Stimulated activated CD4-positive, alpha-beta T cell treated with anti-CD3 and anti-CD28 coated beads, Interleukin-4, amount 100 ng/mL, for 4 hours (primary cell): ENCODE measurements at regions not wholly inside any gene's neighbourhood (a gene's known extent, or its start where the extent isn't known, plus 50 kb on each side); places are given as distances from the start of the nearest gene placed in this dataset.

ENCODE experiments used
- DNase-seq, 2 experiments: peaks; one replicate each; pipeline ENCODE4 v3.0.0-alpha.2; 2020

DNA sequence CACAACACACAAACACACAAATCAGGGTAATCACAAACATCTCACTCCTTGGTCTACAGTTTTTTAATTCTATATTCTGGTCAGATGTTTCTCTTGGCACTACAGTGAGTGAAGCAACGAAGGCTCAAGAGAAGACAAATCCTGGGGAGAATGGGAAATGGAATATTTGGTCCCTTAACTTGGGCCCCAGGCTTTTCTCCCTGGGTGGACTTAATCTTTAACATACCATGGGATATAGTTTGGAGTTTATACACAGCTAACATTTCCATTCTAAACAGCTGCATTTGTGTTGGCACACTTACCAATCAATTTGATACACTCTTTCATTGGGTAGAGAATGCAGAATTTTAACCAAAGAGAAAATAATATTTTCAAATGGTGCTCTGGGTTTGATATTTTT is 1132.6 kb upstream of the SLC10A2 start:
- no peak for DNase-seq

DNA sequence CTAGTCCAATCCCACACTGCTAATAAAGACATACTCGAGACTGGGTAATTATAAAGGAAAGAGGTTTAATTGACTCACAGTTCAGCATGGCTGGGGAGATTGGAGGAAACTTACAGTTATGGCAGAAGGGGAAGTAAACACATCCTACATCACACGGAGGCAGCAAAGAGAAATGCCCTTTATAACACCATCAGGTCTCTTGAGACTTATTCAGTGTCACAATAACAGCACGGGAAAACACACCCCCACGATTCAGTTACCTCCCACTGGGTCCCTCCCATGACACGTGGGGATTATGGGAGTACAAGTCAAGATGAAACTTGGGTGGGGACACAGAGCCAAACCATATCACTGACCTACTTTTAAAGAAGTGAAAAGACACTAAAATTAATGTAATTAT is 1130.4 kb upstream of the SLC10A2 start:
- no peak for DNase-seq

DNA sequence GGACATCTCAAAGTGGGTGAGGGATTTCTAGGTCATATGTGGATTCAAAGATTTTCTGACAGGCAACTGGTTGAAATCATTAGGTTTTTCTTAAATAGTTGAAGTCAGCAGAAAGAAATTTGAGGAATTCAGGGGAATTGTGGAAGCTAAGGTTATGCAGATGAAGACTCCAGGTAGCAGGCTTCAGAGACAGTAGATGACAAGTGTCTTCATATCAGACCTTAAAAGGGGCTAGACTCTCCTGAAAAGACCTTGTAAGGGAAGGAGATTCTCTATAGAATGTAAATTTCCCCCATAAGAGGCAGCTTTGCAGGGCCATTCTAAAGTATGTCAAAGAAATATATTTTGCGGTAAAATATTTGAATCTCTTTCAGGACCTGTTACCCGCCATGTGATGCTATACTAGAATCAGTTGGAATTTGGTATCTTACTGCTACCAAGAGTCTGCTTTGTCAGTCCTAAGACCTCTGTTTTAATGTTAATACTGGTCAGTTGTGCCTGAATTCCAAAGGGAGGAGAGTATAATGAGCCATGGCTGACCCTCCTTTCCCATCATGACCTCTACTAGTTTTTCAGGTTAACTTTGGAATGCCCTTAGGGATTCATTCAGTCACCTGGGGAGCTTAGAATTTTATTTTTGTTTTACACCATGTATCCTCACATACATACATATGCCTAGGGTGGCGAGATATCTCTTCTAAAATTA is 1115.5 kb upstream of the SLC10A2 start:
- DNase-seq: no peak

DNA sequence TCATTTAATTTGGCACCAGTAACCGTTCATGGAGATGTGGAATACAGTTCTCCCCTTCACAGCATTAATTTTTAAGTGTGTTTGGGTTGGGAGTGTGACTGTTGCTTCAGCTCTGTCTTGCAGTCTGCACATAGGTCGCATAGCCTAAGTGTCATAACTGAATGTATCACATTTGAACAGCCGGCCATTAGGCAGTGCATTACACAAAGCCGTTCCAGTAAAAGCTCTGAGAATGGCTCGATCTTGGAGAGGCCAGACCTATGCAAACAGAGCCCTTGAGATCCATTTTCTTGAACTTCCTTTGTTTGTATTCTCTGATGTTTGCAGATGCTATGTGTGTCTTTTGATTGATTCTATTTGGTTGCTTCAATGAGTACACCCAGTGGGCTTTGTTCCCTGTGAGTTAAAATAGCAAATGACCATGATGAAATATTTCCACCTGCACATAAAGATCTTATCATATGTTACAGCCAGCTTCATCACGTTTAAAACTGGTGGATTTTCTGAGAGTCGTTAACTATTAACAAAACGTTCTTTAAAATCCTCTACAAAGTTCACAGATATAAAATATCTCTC is 1104.9 kb upstream of the SLC10A2 start:
- no peak for DNase-seq

DNA sequence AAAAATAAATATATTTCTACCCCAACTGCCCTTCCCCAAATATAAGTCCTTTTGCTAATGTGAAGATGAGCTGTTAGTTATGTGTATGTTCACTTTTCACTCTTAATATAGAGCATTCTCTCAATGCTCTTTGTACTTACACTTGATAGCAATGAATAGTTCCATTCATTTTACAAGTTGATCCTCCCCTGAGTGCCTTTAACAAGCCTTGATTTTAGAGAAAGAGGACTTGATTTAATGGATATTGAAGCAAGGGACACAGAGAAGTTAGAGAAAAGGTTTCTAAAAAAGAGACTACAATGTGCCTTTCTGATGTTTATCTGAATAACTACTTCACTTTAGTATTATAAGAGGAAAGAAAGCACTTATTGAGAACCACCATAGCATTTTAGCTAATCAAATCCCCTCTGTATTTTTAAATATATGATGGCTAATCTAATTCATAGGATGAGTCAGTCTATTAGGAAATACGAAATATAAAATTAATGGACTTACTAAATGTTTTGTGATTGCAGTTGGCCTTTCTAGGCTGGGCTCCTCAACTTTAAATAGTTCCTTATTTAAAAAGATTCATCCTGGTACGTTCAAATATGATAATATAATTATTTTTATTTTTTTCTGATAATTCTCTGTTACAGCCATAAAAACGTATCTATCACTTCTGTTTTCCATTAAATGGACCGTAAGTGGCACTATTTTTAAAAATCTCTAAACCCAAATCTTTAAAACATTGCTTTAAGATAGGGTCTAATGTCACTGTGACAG is 1097.8 kb upstream of the SLC10A2 start:
- no peak for DNase-seq

DNA sequence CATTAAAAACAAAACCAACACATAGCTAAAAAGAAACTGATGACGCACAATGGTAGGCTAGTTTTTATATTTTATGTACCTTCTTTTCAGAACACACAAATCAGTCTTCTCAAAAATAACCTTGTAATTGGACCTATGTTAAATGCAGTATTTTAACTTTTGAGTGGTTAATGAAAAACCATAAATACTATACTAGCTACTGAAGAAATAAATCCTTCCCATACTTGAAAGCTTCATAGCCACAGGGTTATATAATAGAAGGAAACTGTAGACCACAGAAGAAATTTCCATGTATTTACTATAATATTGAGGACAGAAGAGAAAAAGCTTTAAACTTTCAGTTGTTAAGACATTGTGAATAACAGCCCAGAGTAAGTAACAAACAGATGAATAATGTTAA is 1094.3 kb upstream of the SLC10A2 start:
- no peak for DNase-seq

DNA sequence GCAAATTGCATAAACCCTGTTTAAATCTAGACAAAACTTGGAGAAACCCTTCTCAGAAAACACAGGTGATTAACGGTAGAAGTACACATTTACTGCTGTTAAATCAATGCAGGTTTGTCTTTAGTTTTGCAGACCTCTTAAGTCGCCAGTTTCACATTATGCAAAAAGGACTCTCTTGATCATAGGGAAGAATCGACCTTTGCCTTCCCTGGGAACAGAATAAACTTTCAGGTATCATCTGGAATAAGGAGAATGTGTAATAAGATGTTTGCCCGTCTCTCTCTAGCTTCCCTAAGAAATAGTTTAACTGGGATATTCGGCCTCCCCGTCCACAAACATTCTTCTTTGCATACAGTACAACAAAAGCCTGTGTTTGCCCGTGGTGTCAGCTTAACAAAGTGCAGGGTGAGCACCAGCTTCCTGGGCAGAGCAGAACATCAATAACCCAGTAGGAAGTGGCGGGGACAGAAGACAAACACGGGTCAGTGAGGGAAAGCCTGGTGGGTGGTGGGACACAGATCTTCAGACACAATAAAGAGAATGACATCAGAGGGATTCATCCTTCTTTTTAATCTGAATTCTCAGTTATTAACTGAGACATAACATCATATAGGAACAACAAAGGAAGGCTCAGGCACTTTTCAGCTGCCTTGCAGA is 1077.7 kb upstream of the SLC10A2 start:
- no peak for DNase-seq

DNA sequence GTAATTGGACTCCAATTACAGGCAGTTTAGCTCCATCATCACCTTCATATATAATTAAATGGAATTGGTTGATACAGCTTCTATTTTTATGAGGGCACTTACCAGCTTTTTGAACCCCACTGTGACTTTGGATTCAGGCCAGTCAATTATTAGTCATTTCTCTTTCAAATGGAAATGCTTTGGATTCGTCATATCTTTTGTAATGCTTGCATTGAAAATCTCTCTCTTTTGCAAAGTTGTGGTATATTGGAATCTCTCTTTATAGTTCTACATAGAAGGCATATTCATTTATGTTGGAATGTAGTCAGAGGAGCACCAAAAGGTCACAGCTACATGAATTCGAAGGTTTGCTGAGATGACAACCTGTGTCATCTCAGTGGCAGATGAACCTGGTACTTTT is 1074.3 kb upstream of the SLC10A2 start:
- no peak for DNase-seq

DNA sequence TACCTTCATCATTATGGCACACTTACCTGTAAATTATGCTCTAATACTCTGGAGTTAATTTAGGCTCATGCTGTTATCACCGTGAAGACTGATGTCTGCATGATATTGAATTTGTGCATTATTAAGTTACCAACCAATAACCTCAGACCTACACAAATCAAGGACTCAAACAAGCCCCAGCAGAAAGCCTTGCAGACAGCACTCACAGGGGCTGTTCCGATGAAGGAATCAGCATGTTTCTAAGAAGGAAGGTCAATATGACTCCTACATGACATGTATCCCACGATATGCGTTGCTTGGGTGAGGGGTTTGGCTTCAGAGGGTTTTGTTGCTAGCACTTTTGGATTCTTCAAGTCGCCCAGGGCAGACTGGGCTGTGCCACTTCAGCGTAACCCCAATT is 1071.2 kb upstream of the SLC10A2 start:
- no peak for DNase-seq

DNA sequence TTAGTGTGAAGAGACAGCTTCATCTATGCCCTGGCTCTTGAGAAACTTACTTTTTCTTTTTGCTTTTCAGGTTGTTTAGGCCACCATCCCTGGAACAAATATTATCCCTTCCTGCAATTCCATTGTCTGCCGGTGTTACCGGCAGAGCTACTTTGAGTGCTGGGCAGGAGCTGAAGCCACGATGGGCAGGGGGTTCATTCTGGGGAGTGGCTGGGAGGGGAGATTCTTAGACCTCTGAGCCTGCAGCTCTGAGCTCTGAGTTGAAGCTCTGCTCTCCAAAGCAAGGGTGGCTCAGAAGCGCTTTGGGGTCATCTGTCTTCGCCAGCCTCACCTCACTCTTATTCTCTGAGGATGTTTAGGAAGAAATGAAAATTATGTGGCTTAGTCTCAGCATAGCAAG is 1066.6 kb upstream of the SLC10A2 start:
- DNase-seq: no peak

DNA sequence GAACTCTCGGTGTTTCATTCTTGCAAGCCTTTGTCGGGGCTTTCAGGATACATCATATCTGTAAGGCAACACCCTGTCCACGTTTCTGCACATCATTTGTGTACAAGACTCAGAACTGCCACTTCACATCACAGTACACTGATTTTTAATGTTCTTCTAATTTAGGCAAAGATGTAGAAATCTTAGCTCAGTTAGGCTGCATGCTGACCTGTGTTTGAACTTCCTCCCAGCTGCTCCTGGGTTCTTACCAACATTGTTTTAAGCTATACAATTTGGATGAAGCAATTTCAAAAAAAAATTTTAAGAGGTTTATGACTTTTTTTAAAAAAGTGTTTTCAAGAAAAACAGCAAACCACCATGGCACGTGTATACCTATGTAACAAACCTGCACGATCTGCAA is 1047.9 kb upstream of the SLC10A2 start:
- DNase-seq: no peak

DNA sequence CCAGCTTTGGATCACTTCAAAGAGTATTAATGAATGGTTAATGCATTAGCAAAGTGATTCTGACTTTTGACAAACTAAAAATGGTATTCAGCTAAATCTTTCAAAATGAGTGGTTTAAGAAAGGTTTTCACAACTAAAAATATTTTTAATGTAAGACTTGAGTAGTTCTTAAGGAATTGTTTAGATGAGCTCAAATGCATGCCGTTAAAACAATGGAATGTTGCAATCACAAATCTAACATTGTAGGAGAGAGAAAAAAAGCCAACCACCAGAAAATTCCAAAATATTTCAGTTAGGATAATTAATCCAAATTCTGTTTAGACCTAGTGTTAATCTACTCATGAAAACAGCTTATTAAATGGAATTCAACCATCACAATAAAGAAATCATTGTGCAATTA is 1044.8 kb upstream of the SLC10A2 start:
- no peak for DNase-seq

DNA sequence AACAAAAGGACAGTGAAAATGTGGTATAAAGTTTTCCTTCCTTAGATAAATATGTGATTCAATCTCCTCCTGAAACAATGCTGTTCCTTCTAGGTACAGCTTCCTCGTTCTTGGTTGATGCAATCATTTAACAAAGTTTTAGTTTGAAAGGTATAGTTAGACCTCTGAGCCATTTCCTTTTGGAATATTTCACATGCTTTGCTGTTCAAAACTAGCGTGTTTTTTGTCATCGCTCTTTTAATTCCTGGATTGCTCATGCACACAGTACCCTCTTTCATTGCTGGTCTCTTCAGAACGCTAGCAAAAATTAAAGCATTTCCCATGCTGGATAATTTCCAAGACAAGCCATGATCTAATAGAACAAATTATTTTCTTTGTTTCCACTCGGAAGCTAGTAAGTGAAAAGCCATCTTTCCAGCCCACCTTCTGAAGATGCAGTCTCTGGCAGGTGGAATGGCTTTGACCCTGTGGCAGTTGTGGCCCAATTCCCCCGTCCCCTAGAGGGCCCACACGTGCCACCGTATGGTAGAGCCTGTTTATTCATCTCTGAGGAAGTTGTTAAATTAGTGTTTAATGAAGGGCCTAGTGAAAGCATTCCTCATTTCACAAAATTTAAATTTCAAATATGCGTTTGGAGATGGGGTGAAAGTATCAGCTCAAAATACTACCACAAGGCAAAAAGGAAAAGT is 1040.6 kb upstream of the SLC10A2 start:
- no peak for DNase-seq

DNA sequence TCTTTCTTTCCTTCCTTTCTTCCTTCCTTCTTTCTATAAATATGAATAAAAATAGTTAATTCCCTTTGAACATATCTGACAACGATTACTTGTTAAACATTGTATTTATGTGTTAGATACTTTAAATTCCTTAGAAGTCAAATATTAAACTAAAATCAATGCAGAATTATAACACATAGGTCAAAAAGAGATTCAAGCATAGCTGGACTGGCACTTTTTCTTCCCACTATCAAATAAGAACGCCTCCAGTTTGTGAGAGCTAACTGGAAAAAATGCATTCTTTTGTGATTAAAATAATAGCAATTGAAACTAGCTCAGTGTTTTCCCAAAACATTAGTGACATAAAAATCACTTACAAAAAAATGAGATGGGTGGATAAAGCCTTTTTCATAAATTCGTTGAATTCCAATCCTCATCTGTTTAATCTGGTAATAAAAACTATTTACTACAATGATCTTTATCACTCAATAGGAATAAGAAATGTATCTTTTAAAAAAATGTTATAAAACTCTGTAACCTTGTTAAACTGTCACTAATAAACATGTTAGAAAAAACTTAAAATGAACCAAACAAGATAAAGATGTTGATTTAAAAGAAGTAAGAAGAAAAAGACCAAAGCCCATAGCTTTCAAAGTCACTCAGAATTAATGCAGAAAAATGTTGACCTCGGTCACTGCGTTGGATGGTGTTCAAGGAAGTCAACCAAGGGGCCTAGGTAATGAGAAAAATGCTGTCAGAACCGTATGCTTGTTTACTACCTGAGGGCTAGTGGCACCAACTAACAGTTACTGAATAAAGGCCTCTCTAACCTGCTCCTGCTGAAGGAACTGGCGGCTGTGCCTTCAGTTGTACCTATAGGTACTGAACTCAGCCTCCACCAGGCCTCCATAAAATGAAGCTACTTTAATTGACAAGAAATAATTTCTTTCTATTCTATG is 1039.5 kb upstream of the SLC10A2 start:
- no peak for DNase-seq

DNA sequence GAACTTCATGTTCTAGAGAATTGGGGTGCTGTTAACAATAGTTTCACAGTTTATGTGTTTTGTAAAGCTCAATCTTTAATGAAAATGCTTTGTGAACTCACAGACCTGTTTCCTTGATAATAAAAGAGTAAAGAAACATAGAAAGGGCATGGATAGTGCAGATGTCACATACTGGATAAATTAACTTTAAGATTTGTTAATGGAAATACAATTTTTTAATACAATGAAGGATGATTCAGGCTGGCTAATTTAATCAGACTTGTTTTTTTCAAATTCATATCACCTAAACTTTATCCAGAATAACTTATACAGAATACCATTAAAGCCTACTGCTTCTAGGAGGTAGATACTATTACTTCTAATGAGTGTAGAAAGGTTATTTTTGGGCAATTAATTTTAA is 1033.5 kb upstream of the SLC10A2 start:
- DNase-seq: no peak

DNA sequence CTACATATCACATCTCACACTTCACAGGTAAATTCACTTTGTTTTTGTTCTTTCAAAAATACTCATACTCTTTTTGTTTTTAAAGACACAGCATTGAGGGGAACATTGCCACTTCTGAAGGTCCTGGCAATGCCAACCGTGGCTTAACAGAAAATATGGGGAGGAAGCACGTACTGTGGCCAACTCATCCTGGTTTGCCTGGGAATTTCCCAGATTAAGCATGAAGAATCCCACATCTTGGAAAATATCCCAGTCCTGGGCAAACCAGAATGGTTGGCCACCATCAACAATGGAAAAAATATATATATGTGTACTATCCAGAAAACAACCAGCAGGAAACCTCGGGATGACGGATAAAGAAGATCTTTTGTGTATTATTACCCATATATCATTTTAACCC is 1032.2 kb upstream of the SLC10A2 start:
- no peak for DNase-seq

DNA sequence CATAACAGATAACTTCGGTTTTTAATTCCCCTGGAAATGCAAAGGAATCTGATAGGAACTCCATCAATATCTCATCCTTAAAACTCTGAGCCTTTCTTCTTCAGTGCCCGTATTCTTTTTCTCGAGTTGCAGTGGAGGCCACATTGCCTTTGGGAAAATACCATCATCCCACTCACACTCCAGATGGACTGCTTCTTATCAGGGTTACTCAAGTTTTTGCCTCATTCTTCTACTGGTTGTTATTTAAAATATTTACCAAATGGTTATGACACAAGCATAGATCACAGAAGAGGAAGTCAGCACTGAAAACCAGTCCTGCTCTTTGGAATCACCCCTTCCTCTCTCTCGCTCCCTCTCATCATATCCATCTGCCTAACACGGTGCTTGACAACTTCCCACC is 1020.5 kb upstream of the SLC10A2 start:
- DNase-seq: no peak

DNA sequence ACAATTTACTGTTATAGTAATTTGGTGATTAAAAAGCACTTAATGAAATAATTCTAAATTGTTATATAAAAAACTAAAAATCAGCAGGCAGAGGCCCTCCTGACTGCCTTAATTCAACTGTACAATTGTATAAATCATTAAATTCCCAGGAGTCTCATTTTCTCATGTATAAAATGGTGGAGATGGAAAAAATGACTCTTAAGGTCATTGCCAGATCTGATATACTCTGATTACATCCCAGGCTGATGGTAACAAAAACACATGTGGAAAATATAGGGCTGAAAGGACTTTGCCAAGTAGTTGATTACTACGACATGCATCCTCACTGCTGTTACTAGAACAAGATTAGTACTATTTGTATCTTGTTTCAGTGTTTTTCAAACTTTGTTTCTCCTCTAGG is 1020.0 kb upstream of the SLC10A2 start:
- no peak for DNase-seq

DNA sequence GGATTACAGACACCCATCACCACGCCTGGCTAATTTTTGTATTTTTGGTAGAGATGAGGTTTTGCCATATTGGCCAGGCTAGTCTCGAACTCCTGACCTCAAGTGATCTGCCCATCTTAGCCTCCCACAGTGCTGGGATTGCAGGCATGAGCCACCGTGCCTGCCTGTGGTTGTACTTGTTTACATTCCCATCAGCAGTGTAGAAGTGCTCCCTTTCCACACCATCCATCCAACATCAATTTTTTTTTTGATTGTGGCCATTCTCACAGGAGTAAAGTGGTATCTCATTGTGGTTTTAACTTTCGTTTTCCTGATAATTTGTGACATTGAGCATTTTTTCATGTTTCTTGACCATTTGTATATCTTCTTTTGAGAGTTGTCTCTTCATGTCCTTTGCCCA is 1019.4 kb upstream of the SLC10A2 start:
- DNase-seq: no peak

DNA sequence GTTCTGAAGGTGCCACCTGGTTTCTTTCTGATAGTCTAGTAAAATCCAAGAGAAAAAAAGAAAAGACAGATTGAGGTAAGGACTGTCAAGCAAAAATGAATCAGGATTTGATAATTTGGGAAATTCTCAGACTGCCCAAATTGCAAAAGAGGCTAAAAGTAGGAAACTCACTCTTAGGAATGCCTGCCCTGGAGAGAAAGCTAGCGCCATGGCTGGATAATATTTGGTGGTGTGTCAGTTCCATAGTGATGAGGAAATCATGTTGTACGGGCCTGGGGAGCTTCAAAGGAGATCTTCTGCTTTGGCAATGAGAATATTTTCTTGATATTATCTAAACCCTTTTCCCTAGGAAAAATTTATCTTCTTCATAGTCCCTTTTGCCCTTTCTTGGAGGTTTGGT is 1008.1 kb upstream of the SLC10A2 start:
- no peak for DNase-seq

DNA sequence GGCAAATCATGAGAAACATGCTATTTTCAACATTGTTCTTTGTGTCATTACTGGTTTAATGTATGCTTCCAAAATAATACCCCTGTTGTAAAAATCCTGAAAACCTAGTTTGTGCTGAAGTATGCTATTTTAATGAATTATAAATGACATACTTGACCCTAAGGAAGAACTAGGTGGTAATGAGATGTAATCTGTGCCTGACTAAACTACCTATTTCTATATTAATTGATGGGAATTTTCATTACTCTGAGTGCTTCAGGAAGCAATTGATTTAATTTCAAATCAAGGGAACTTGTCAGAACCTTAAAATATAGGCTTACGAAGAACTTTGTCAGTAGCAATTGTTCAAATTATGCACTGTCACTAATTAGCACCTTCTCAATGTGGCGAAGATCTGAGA is 1005.6 kb upstream of the SLC10A2 start:
- DNase-seq: no peak

DNA sequence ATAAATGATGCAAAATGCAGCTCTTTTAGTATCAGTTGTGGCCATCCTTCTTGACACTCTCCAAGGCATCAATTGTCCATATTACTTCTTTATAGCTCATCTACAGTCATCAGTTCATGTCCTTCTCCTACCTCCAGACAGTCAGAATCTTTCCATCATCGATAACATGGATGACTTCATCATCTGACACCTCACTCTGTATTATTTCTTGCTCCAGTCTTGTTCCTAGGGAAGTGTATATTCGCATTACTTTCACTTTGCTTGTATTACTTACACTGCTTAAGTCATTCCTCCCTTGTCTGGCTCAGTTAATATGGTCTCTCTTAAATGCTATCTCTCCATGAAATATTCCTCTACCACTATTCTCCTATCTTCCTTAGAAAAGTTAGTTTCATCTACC is 999.1 kb upstream of the SLC10A2 start:
- DNase-seq: no peak
